Body of pancreas (tissue), 4 donors: ENCODE measurements at regions not wholly inside any gene's neighbourhood (a gene's known extent, or its start where the extent isn't known, plus 50 kb on each side); places are given as distances from the start of the nearest gene placed in this dataset.

Experiments
- ATAC-seq: fragments of 150-250 bp; one replicate; pipeline ENCODE4 v1.9.1; 2016
- DNase-seq, 4 donors: peaks; one replicate each; pipeline ENCODE4 v3.0.0-alpha.2; 2019
- H3K27ac ChIP-seq, 4 donors: fragments of 200-600 bp; sonication (generic); 1 replicate in 3 of 4; 2 replicates in 1 of 4; pipeline versions ENCODE4 v1.5.1 to v1.6.1; 2016 to 2019; ENCODE audit warnings: mild to moderate bottlenecking in 1 of 4, mixed read lengths in 1 of 4, moderate library complexity in 1 of 4
- H3K27me3 ChIP-seq, 2 donors: fragments of 200-600 bp; sonication (generic); one replicate each; pipeline ENCODE4 v1.6.0; 2016; ENCODE audit warnings: mild to moderate bottlenecking in 1 of 2
- H3K36me3 ChIP-seq, 2 donors: fragments of 200-600 bp; sonication (generic); replicated peaks in 1 of 2; 2 replicates each; pipeline ENCODE4 v1.5.1; 2016; ENCODE audit warnings: low read depth in 2 of 2; ENCODE audit not compliant: insufficient read depth in 1 of 2
- H3K4me1 ChIP-seq: fragments of 200-600 bp; sonication (generic); one replicate; pipeline ENCODE4 v1.6.0; 2016
- H3K4me3 ChIP-seq, 2 donors: fragments of 200-600 bp; sonication (generic); 1 replicate in 1 of 2; 2 replicates in 1 of 2; pipeline ENCODE4 v1.5.1; 2016 to 2019
- H3K9me3 ChIP-seq, 3 donors: fragments of 200-600 bp; sonication (generic); 1 replicate in 2 of 3; 2 replicates in 1 of 3; pipeline ENCODE4 v1.5.1; 2016
- CTCF ChIP-seq, 7 experiments: fragments of 450-650 bp in 4 of 7; fragments of 200-600 bp in 3 of 7; sonication (generic) in 3 of 7; IDR thresholded peaks; one replicate each; pipeline ENCODE4 v1.5.1; 2016 to 2019; ENCODE audit warnings: antibody characterized with exemption in 7 of 7
- POLR2A ChIP-seq, 3 donors: fragments of 450-650 bp; IDR thresholded peaks; one replicate each; pipeline ENCODE4 v1.6.1; 2016; ENCODE audit warnings: antibody characterized with exemption in 3 of 3, mild to moderate bottlenecking in 2 of 3
- WGBS, 2 donors: methylation state at CpG; one replicate each; pipeline ENCODE4 v1.1.5; 2017; 5-methylcytosine and 5-hydroxymethylcytosine counted together
- intact Hi-C: fragments of 100-400 bp; cut with DNase I; formaldehyde crosslinking; loops from one replicate; pipeline ENCODE4 v1.15.1; 2023

GRCh38 chr2:5562865-5563264 is 129.3 kb upstream of the SOX11 start:
- no peak overlapping the region for H3K4me3 ChIP-seq
- H3K27me3 ChIP-seq: no peaks in the 10 kb centered on the region
- H3K36me3 ChIP-seq: no peaks in the 10 kb centered on the region
- intact Hi-C loops: no loop called here
- WGBS, 2 donors: 78 to 85% methylated on average over 3 of the region's 3 CpGs
- no peaks in the 10 kb centered on the region for H3K9me3 ChIP-seq
- no peak overlapping the region for H3K27ac ChIP-seq
- ATAC-seq (no peak), DNase-seq (no peak)
- H3K4me1 ChIP-seq: no peaks in the 10 kb centered on the region
- TF ChIP-seq CTCF (IDR thresholded peaks at IDR 0.05): no peak
- TF ChIP-seq POLR2A (IDR thresholded peaks at IDR 0.05): no peak

- ATAC-seq: no peak
- Histone ChIP-seq H3K4me1 (no peaks in the 10 kb centered on the region), H3K27ac (no peak overlapping the region), H3K27me3 (no peaks in the 10 kb centered on the region), H3K36me3 (no peaks in the 10 kb centered on the region), H3K9me3 (no peaks in the 10 kb centered on the region), H3K4me3 (no peak overlapping the region)
- intact Hi-C loops: no loop called here
- no peak for DNase-seq
- WGBS, 2 donors: 70 to 74% methylated on average over 10 to 12 of the region's 12 CpGs
- TF ChIP-seq CTCF (IDR thresholded peaks at IDR 0.05) (no peak), POLR2A (IDR thresholded peaks at IDR 0.05) (no peak)
Measured at GRCh38 chr2:5563411-5563810, 128.8 kb upstream of the SOX11 start.

- no peak for DNase-seq
- WGBS, 2 donors: 68 to 73% methylated on average over 5 of the region's 5 CpGs
- no peak overlapping the region for H3K27ac ChIP-seq
- intact Hi-C loops: no loop called here
- H3K9me3 ChIP-seq: no peaks in the 10 kb centered on the region
- H3K27me3 ChIP-seq: no peaks in the 10 kb centered on the region
- TF ChIP-seq CTCF (IDR thresholded peaks at IDR 0.05) (no peak), POLR2A (IDR thresholded peaks at IDR 0.05) (no peak)
- no peaks in the 10 kb centered on the region for H3K4me1 ChIP-seq
- no peaks in the 10 kb centered on the region for H3K36me3 ChIP-seq
- ATAC-seq: no peak
- H3K4me3 ChIP-seq: no peak overlapping the region
Measured at GRCh38 chr2:5569256-5569655, 122.9 kb upstream of the SOX11 start.

GRCh38 chr2:5576015-5576414 is 116.2 kb upstream of the SOX11 start:
- DNase-seq: no peak
- TF ChIP-seq CTCF (IDR thresholded peaks at IDR 0.05) (no peak), POLR2A (IDR thresholded peaks at IDR 0.05) (no peak)
- Histone ChIP-seq H3K9me3 (no peaks in the 10 kb centered on the region), H3K36me3 (no peaks in the 10 kb centered on the region), H3K27me3 (no peaks in the 10 kb centered on the region), H3K4me3 (no peak overlapping the region), H3K4me1 (no peaks in the 10 kb centered on the region), H3K27ac (no peak overlapping the region)
- no peak for ATAC-seq
- intact Hi-C loops: no loop called here
- WGBS, 2 donors: 59 to 62% methylated on average over 3 of the region's 3 CpGs

- WGBS, 2 donors: 66 to 71% methylated on average over 11 of the region's 11 CpGs
- no peak for ATAC-seq
Measured at GRCh38 chr2:5587766-5588165, 104.4 kb upstream of the SOX11 start.

More at GRCh38 chr2:5587766-5588165, 104.4 kb upstream of the SOX11 start:
- H3K27ac ChIP-seq: no peak overlapping the region
- H3K4me3 ChIP-seq: no peak overlapping the region
- no peaks in the 10 kb centered on the region for H3K9me3 ChIP-seq
- TF ChIP-seq CTCF (IDR thresholded peaks at IDR 0.05): no peak
- no peak for TF ChIP-seq POLR2A (IDR thresholded peaks at IDR 0.05)
- intact Hi-C loops: no loop called here
- DNase-seq: no peak
- no peaks in the 10 kb centered on the region for H3K36me3 ChIP-seq
- H3K27me3 ChIP-seq: no peaks in the 10 kb centered on the region
- no peaks in the 10 kb centered on the region for H3K4me1 ChIP-seq
